Astrocyte (in vitro differentiated cells and primary cell): ENCODE measurements at regions not wholly inside any gene's neighbourhood (a gene's known extent, or its start where the extent isn't known, plus 50 kb on each side); places are given as distances from the start of the nearest gene placed in this dataset.

Source experiments
- DNase-seq: peaks from one replicate; pipeline ENCODE4 v3.0.0-alpha.2; 2010; ENCODE audit warnings: low read depth
- FAIRE-seq: peaks from 2 replicates; lab custom pipeline; 2011; peaks lifted over from hg19 to GRCh38; lab: Jason Lieb, UNC
- H2AFZ ChIP-seq: 2 replicates; pipeline ENCODE4 v1.6.0; 2012; ENCODE audit warnings: low read depth, low read length, inconsistent platforms
- H3K27ac ChIP-seq: 2 replicates; pipeline ENCODE4 v1.5.1; 2011; ENCODE audit warnings: low read depth, low read length, inconsistent platforms
- H3K27me3 ChIP-seq: 2 replicates; pipeline ENCODE4 v1.6.0; 2011; ENCODE audit warnings: low read length, inconsistent platforms; ENCODE audit not compliant: insufficient read depth
- H3K36me3 ChIP-seq: 2 replicates; pipeline ENCODE4 v1.5.1; 2011; ENCODE audit warnings: low read length, inconsistent platforms; ENCODE audit not compliant: insufficient read depth
- H3K4me1 ChIP-seq: 2 replicates; pipeline ENCODE4 v1.5.1; 2011; ENCODE audit warnings: low read length, inconsistent platforms; ENCODE audit not compliant: insufficient read depth
- H3K4me2 ChIP-seq: 2 replicates; pipeline ENCODE4 v1.6.0; 2012; ENCODE audit warnings: low read length, inconsistent platforms
- H3K4me3 ChIP-seq: 2 replicates; pipeline ENCODE4 v1.5.1; 2011; ENCODE audit warnings: low read depth, mild to moderate bottlenecking, low read length, inconsistent platforms; ENCODE audit not compliant: insufficient read depth
- H3K79me2 ChIP-seq: 2 replicates; pipeline ENCODE4 v1.6.0; 2012; ENCODE audit warnings: mild to moderate bottlenecking, low read length, inconsistent platforms; ENCODE audit not compliant: insufficient read depth
- H3K9ac ChIP-seq: 2 replicates; pipeline ENCODE4 v1.6.0; 2012; ENCODE audit warnings: mild to moderate bottlenecking, low read length, inconsistent platforms
- H3K9me3 ChIP-seq: 2 replicates; pipeline ENCODE4 v1.5.1; 2012; ENCODE audit warnings: low read depth, mild to moderate bottlenecking, low read length, inconsistent platforms; ENCODE audit not compliant: insufficient read depth
- H4K20me1 ChIP-seq: 2 replicates; pipeline ENCODE4 v1.6.0; 2012; ENCODE audit warnings: low read length, inconsistent platforms; ENCODE audit not compliant: insufficient read depth
- H3K27ac Mint-ChIP-seq: one replicate; pipeline ENCODE4 v1.8.0; 2021; ENCODE audit warnings: mild to moderate bottlenecking, mixed read lengths; ENCODE audit not compliant: unreplicated experiment
- H3K27me3 Mint-ChIP-seq: one replicate; pipeline ENCODE4 v1.8.0; 2021; ENCODE audit warnings: low read depth, mixed read lengths; ENCODE audit not compliant: unreplicated experiment
- H3K36me3 Mint-ChIP-seq: one replicate; pipeline ENCODE4 v1.8.0; 2021; ENCODE audit warnings: low read depth, mixed read lengths; ENCODE audit not compliant: unreplicated experiment
- H3K4me1 Mint-ChIP-seq: one replicate; pipeline ENCODE4 v1.8.0; 2021; ENCODE audit warnings: low read depth, mixed read lengths; ENCODE audit not compliant: unreplicated experiment
- H3K4me3 Mint-ChIP-seq: one replicate; pipeline ENCODE4 v1.8.0; 2021; ENCODE audit warnings: mild to moderate bottlenecking, moderate library complexity, mixed read lengths; ENCODE audit not compliant: unreplicated experiment
- H3K9me3 Mint-ChIP-seq: one replicate; pipeline ENCODE4 v1.8.0; 2021; ENCODE audit warnings: mild to moderate bottlenecking, mixed read lengths; ENCODE audit not compliant: unreplicated experiment
- CTCF ChIP-seq: IDR thresholded peaks from 2 replicates; pipeline ENCODE4 v1.5.1; 2011; ENCODE audit warnings: low read depth, mild to moderate bottlenecking, inconsistent platforms, low read length, moderate library complexity; ENCODE audit not compliant: insufficient read depth
- EZH2 ChIP-seq: IDR thresholded peaks from 2 replicates; pipeline ENCODE4 v1.6.1; 2012; ENCODE audit warnings: mild to moderate bottlenecking, low read length, inconsistent platforms; ENCODE audit not compliant: insufficient read depth

GRCh38 chr2:19021721-19022120, 336.7 kb downstream of the OSR1 start:
- DNase-seq (peak; percentile 75), FAIRE-seq (no peak)
- Histone ChIP-seq H3K27ac (peak overlapping the region; percentile 77), H3K4me3 (no peak overlapping the region), H3K36me3 (no peaks in the 10 kb centered on the region), H2AFZ (no peak overlapping the region), H3K9ac (peak overlapping the region; percentile 50), H4K20me1 (no peaks in the 10 kb centered on the region), H3K4me2 (peak overlapping the region; percentile 75), H3K4me1 (peaks cover 22% of the 10 kb centered on the region), H3K79me2 (no peaks in the 10 kb centered on the region), H3K27me3 (no peaks in the 10 kb centered on the region), H3K9me3 (no peaks in the 10 kb centered on the region)
- Mint-ChIP-seq H3K4me1 (peaks cover 17% of the 10 kb centered on the region), H3K36me3 (no peaks in the 10 kb centered on the region), H3K9me3 (no peaks in the 10 kb centered on the region), H3K27me3 (peaks cover 2% of the 10 kb centered on the region), H3K27ac (peak overlapping the region; percentile 70), H3K4me3 (no peak overlapping the region)
- TF ChIP-seq EZH2, result no peak
- TF ChIP-seq CTCF, result no peak

GRCh38 chr2:19021100-19021476, 337.3 kb downstream of the OSR1 start:
- H3K79me2 ChIP-seq, result no peaks in the 10 kb centered on the region
- Mint-ChIP-seq H3K9me3 (no peaks in the 10 kb centered on the region), H3K4me3 (no peak overlapping the region), H3K4me1 (peaks cover 17% of the 10 kb centered on the region), H3K36me3 (no peaks in the 10 kb centered on the region), H3K27me3 (peaks cover 2% of the 10 kb centered on the region), H3K27ac (peak overlapping the region; percentile 70)
- H3K27me3 ChIP-seq, result no peaks in the 10 kb centered on the region
- H3K9me3 ChIP-seq, result no peaks in the 10 kb centered on the region
- TF ChIP-seq EZH2 (no peak), CTCF (no peak)
- H3K4me3 ChIP-seq, result peak overlapping the region; percentile 9
- peaks cover 22% of the 10 kb centered on the region for H3K4me1 ChIP-seq
- FAIRE-seq (peak; percentile 100), DNase-seq (peak; percentile 94)
- H3K9ac ChIP-seq, result peak overlapping the region; percentile 50
- H4K20me1 ChIP-seq, result no peaks in the 10 kb centered on the region
- peak overlapping the region; percentile 75 for H3K4me2 ChIP-seq
- H3K36me3 ChIP-seq, result no peaks in the 10 kb centered on the region
- H2AFZ ChIP-seq, result no peak overlapping the region
- H3K27ac ChIP-seq, result peak overlapping the region; percentile 77
